Islet precursor cell (in vitro differentiated cells): ENCODE measurements at regions not wholly inside any gene's neighbourhood (a gene's known extent, or its start where the extent isn't known, plus 50 kb on each side); places are given as distances from the start of the nearest gene placed in this dataset.
A peak's percentile ranks its signal among the peaks of the same experiment; 100 is the strongest.

Experiments used
- DNase-seq: peaks from one replicate; pipeline ENCODE4 v3.0.0-alpha.2; 2018

DNA sequence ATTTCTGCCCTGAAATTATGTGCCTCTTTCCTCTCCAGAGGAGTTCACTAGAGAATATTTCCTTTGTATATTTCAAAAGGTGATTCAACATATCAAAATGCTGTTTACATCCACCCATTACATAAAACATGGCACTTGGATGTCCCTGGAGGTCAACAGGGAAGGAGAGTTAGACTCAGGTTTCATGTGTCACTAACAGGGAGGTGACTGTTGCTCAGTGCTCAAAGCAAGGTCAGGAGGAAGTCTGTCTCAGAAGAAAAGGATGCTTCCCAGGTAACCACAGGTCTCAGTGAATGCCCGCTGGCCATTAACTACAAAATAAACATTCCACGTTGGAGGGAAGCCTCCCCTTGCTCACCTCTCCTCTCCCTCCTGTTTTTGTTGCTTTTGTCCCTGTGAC lies 198.6 kb downstream of the AXIN2 start:
- peak; percentile 51 for DNase-seq

GRCh38 chr17:65360961-65361552 lies 200.4 kb downstream of the AXIN2 start:
- DNase-seq, result peak; percentile 64

- DNase-seq, result peak; percentile 97
Observed at GRCh38 chr17:65359016-65359415, 202.4 kb downstream of the AXIN2 start.

- DNase-seq, result no peak
Observed at GRCh38 chr17:65356536-65356935, 204.9 kb downstream of the AXIN2 start.

- no peak for DNase-seq
Observed at GRCh38 chr17:65355246-65355645, 206.2 kb downstream of the AXIN2 start.

GRCh38 chr17:65349916-65350315 lies 211.5 kb downstream of the AXIN2 start:
- no peak for DNase-seq

DNA sequence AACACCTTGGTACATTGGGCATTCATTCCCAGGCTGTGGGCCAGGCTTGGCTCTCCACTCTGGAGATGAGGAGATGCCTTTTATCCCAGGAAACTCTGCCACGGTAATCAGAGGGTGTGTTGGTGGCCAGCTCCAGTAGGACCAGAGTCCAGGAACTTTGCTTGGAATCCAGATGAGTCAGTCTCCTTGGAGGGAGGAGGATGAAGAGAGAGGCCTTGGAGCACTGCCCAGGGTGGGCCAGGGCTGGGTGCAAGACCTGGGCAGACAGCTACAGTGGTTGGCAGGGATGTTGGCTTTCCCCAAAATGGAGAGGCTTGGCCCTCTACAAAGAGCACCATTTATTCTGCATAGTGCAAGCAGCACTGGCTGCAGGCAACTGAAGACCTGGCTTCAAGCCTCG lies 209.0 kb downstream of the RGS9 start:
- peak; percentile 69 for DNase-seq

DNA sequence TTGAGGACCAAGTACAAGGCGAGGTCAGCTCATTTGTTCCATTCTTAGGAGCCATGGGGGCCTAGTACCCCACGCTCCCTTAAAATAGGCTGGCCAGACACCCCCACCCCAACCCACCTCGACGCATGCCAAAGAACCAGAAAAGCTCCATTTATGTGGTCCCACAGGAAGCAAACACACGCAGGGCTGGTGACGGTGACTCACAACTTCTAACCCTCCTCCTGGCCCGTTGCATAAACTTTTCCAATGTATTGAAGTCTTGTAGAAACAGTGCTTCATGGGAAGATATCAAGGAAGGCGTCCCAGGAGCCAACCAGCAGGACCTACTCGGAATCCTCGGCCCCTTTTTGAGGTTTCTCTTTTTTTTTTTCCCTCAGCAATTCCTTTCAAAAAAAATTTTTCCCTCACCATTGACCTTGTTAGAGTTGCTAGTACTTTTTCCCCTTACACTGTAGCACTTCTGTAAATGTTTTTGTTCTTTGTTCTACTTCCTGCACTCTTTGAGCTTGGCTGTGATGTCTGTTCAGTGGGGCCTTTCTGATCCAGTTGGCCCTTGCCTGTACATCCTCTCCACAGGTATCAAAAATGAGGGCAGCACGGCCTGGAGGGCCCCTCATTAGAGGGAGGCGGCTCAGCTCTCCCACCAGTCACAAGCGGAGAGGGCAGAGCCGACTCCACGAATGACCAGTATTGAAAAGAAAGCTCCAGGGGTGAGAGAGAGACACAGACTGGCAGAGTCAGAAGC lies 208.3 kb downstream of the RGS9 start:
- peak; percentile 71 for DNase-seq

DNA sequence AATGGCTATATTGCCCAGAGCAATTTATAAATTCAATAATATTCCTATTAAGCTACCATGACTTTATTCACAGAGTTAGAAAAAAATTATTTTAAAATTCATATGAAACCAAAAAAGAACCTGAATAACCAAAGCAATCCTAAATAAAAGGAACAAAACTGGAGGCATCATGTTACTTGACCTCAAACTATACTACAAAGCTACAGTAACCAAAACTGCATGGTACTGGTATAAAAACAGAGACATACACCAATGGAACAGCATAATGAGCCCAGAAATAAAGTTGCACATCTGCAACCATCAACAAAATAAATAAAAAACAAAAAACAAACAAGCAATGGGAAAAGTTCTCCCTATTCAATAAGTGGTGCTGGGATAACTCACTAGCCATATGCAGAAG lies 203.2 kb downstream of the RGS9 start:
- DNase-seq, result no peak

DNA sequence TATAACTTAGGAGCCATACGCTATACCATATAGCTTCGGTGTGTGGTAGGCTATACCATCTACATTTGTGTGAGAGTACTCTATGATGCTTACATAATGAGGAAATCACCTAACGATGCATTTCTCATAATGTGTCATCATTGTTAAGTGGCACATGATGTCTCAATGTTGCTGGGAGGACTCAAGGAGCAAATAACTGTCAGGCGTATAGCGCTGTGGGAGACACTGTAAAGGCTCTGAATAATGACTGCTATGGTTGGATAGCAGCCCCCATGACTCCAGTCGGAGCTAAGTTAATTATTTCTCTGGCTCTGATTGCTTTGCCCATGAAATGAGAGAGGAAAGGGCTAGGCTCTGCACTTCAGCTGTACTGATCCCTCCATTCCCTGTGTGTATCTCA lies 197.2 kb downstream of the RGS9 start:
- DNase-seq, result no peak

- no peak for DNase-seq
Observed at GRCh38 chr17:65332779-65333178, 195.6 kb downstream of the RGS9 start.

GRCh38 chr17:65332375-65332774 lies 195.2 kb downstream of the RGS9 start:
- peak; percentile 84 for DNase-seq

GRCh38 chr17:65328567-65328966 lies 191.4 kb downstream of the RGS9 start:
- DNase-seq, result no peak

DNA sequence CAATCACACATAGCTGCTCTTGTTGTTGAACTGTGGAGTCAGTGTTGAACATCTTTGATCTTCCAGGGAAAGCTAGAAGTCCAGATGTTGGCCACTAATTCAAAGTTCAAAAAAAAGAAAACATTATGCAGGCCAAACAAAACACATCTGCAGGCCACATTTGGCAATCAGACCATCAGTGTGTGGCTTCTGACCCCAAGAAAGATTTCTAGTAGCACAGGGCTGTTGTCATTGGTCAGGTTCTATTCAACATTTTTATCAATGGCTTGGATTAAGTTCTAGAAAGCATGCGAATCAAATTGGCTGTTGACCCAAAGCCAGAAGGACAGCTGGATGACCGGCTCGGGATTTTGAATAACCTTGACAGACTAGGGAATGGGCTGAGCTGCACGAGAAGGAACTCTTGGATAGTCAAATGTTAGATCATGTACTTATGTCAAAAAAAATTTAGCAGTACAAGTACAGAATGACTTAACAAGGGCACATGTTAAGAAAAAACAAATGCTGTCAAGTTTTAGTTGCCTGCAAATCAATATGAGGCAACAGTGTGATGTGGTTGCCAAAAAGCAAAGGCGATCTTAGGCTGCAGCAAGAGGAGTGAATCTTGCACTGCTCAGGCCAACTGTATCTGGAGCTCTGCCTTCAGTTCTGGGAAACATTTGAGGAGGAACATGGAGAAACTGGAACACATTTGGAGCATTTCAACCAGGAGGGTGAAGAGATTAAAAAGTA lies 187.6 kb downstream of the RGS9 start:
- no peak for DNase-seq

DNA sequence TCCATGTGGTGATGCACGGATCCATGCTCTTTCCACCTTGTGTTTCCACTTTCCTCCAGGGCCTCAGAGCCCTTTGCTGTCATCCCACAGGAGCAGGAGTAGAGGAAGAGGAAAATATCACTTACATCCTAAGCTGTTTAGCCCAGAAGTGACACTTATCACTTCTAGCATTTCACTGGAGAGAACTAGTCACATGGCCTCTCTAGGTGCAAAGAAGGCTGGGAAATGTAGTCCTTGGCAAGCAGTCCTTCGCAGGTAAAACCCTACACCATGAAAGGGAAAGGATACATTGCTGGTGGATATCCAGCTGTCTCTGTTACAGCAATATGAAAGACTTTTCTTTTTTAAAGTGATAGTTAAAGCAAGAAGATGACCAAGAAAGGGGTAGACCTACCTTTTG lies 185.9 kb downstream of the RGS9 start:
- no peak for DNase-seq

DNA sequence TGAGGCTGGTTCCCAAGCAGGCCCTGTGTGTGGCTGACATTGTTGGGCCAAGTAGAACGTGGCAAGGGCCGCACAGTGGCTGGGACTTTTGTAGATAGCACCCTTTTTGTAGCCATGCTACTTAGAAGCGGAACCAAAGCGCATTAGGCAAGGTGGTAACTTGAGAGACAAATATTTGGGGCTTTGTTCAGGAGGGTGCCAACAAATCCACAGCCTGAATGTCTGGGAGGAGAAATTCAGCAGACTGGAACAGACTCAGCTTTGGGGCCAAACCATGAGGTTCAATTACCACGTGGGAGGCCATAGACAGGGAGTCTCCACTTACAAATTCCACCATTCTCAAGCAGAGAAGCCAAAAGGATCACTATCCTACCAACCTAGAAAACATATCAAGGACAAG lies 183.7 kb downstream of the RGS9 start:
- DNase-seq, result no peak

GRCh38 chr17:65314212-65314611 lies 177.0 kb downstream of the RGS9 start:
- peak; percentile 49 for DNase-seq

DNA sequence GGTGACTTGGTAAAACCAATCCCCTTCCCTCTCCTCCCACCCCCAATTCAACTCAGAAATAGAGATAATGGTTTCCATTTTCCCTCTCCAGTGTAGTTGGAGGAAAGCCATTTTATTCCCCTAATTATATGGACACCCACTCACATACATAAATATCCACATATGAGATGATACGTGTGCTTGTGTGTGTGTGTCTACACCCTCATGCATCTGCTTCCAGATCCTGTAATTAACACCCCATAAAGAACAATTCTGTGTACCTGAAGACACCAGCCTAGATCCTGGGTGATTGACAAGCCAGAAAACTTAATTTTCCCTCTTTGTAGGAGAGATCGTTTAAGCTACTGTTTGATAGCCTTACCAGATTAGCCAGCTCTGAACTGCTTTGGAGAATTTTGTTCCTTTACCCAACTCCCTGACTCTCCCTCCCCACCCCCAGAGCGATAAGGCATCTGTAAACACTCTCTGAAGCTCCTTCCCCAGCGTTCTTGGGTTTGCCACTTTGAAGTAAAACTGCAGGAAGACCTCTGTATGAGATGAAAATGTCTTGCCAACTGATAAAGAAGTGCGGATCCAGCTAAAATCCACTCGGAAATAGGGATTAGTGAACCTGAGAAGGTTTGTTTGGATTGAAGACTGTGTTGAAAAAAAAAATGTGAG lies 175.7 kb downstream of the RGS9 start:
- peak; percentile 56 for DNase-seq

DNA sequence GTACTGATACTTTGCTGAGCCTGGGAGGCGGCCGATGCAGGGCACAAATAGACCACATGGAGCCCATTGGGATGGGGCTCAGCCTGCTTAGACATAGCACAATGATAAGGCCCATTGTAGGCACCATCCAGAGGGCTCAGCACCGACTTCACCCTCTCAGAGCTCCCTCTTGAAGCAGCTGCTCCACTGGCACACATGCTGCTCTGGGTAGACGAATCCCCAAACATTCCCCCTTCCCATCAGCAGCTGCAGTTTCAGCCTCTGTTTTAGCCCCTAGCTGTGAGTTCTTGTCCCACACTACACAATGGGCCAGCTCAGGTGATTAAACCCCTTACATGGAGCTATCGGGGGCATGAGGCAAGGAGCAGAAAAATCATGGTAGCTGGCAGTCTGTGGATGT lies 174.1 kb downstream of the RGS9 start:
- peak; percentile 47 for DNase-seq

- no peak for DNase-seq
Observed at GRCh38 chr17:65307961-65308316, 170.8 kb downstream of the RGS9 start.

- DNase-seq, result no peak
Observed at GRCh38 chr17:65307081-65307960, 170.2 kb downstream of the RGS9 start.

DNA sequence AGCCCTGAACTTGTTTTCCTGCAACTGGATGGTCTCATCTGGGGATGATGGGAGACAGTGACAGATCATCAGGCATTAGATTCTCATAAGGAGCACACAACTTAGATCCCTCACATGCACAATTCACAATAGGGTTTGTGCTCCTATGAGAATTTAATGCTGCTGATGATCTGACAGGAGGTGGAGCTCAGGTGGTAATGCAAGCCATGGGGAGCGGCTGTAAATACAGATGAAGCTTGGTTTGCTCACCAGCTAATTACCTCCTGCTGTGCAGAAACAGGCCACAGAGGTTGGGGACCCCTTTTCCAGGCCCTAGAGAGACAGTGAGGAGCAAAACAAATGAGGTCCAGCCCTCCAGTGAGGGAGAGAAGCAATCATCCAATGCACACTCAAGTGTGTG lies 168.6 kb downstream of the RGS9 start:
- DNase-seq, result no peak

DNA sequence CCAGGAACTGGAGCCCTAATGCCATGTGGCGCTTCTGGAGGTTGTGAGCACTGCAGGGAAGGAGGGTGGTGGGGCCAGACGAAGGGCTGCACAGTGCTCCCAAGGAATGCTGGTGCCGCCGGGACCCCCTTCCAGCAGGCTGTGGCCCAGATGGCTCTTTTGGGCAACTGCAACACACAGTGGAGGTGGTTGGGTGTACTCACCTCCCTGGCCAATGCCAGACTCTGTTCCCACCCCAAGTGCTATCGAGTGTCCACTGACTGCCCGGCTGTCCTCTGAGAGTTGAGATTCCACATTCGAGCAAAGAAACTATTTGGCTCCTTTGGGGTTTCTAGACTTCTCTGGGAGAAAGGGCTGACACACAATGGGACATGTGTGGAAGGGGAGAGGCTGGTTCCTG lies 167.9 kb downstream of the RGS9 start:
- DNase-seq, result no peak
